RWPE2 (cell line): ENCODE measurements at regions not wholly inside any gene's neighbourhood (a gene's known extent, or its start where the extent isn't known, plus 50 kb on each side); places are given as distances from the start of the nearest gene placed in this dataset.
"Not testable (repeated sequence)": the region's sequence is repeated elsewhere in the genome, so short reads cannot be mapped to it uniquely, and the experiment has no call there.

Source experiments
- ATAC-seq: fragments of 200-7000 bp; cut with Tn5 transposase; 3 replicates; pipeline ENCODE4 v1.9.1; 2021; ENCODE audit warnings: low read depth
- DNase-seq: peaks from one replicate; pipeline ENCODE4 v3.0.0-alpha.2; 2020; ENCODE audit warnings: low spot score
- H3K27ac ChIP-seq: fragments of 450-650 bp; 2 replicates; pipeline ENCODE4 v1.5.1; 2017; ENCODE audit warnings: mild to moderate bottlenecking; ENCODE audit not compliant: poor library complexity, severe bottlenecking
- H3K27me3 ChIP-seq: fragments of 250-450 bp; sonication (Bioruptor Pico); 2 replicates; pipeline ENCODE4 v1.5.1; 2021; ENCODE audit warnings: mild to moderate bottlenecking, moderate library complexity; ENCODE audit not compliant: insufficient read depth, poor library complexity, severe bottlenecking
- H3K36me3 ChIP-seq: fragments of 250-450 bp; sonication (Bioruptor Pico); 2 replicates; pipeline ENCODE4 v1.5.1; 2020; ENCODE audit warnings: low read depth, mild to moderate bottlenecking, moderate library complexity
- H3K4me1 ChIP-seq: fragments of 250-450 bp; sonication (Bioruptor Pico); 2 replicates; pipeline ENCODE4 v1.5.1; 2021; ENCODE audit warnings: mild to moderate bottlenecking, moderate library complexity; ENCODE audit not compliant: insufficient read depth, poor library complexity, severe bottlenecking
- H3K4me3 ChIP-seq: fragments of 250-450 bp; sonication (Bioruptor Pico); 2 replicates; pipeline ENCODE4 v1.5.1; 2021; ENCODE audit warnings: mild to moderate bottlenecking, moderate library complexity; ENCODE audit not compliant: severe bottlenecking
- H3K9me3 ChIP-seq: fragments of 250-450 bp; sonication (Bioruptor Pico); 2 replicates; pipeline ENCODE4 v1.5.1; 2021; ENCODE audit warnings: mild to moderate bottlenecking, moderate library complexity; ENCODE audit not compliant: severe bottlenecking
- TF ChIP-seq, protein P1 (sequence below): fragments of 450-650 bp; IDR thresholded peaks from one replicate; pipeline ENCODE4 v1.5.1; 2017; ENCODE audit warnings: mild to moderate bottlenecking, moderate library complexity; ENCODE audit not compliant: poor library complexity, severe bottlenecking

DNA sequence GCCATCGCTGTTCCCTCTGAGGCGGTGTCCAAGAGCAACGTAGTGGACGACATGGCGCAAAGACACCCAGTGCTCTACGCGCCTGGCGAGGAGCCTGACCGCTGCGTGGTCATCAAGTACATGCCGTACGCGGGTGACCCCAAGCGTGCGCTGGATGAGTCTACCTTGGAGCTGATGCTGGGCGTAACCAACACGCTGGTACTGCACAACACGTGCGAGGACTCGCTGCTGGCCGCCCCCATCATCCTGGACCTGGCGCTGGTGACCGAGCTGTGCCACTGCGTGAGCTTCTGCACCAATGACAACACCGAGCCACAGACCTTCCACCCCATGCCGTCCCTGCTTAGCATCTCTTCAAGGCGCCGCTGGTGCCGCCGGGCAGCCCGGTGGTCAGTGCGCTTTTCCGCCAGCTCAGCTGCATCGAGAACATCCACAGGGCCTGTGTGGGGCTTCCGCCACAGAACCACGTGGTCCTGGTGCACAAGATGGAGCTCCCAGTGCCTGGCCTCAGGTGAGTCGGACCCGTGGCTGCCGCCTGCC, 129.0 kb downstream of the ANAPC4 start:
- Histone ChIP-seq H3K27ac (no peak overlapping the region), H3K4me1 (no peaks in the 10 kb centered on the region), H3K36me3 (no peaks in the 10 kb centered on the region), H3K27me3 (no peaks in the 10 kb centered on the region), H3K4me3 (no peak overlapping the region), H3K9me3 (no peaks in the 10 kb centered on the region)
- no peak for ATAC-seq
- DNase-seq: no peak
- TF ChIP-seq, protein P1, sequence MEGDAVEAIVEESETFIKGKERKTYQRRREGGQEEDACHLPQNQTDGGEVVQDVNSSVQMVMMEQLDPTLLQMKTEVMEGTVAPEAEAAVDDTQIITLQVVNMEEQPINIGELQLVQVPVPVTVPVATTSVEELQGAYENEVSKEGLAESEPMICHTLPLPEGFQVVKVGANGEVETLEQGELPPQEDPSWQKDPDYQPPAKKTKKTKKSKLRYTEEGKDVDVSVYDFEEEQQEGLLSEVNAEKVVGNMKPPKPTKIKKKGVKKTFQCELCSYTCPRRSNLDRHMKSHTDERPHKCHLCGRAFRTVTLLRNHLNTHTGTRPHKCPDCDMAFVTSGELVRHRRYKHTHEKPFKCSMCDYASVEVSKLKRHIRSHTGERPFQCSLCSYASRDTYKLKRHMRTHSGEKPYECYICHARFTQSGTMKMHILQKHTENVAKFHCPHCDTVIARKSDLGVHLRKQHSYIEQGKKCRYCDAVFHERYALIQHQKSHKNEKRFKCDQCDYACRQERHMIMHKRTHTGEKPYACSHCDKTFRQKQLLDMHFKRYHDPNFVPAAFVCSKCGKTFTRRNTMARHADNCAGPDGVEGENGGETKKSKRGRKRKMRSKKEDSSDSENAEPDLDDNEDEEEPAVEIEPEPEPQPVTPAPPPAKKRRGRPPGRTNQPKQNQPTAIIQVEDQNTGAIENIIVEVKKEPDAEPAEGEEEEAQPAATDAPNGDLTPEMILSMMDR: no peak

DNA sequence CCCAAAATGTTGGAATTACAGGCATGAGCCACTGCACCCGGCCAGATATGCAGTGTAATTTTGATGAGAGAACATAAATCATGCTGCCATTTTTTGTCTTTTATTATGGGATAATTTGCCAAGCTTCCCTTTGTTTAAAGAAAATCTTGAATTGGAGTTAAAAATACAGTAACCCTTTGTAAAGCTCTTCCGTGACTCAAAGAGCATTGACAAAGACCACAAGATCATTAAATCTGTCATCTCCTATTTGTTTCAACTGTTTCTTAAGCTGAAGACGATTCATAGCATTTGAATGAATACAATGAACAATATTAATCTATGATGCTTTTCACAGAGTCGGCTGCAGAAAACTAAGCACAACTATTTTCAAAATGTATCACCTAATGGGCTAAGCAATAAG, 132.6 kb downstream of the ANAPC4 start:
- Histone ChIP-seq H3K36me3 (no peaks in the 10 kb centered on the region), H3K4me3 (no peak overlapping the region), H3K9me3 (no peaks in the 10 kb centered on the region), H3K27ac (no peak overlapping the region), H3K4me1 (no peaks in the 10 kb centered on the region), H3K27me3 (no peaks in the 10 kb centered on the region)
- TF ChIP-seq, protein P1: no peak
- DNase-seq: no peak
- no peak for ATAC-seq

DNA sequence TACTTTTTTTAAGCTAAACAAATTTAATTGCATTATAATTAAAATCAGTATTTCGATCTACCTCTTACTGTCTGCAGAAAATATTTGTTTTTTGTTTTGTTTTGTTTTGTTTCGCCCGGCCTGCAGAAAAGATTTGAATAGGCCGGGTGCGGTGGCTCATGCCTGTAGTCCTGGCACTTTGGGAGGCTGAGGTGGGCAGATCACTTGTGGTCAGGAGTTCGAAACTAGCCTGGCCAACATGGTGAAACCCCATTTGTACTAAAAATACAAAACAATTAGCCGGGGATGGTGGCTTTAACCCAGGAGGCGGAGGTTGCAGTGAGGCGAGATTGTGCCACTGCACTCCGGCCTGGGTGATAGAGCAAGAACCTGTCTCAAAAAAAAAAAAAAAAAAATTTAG, 134.8 kb downstream of the ANAPC4 start:
- not testable (repeated sequence) for H3K36me3 ChIP-seq, H3K4me1 ChIP-seq, H3K4me3 ChIP-seq, ATAC-seq, H3K27me3 ChIP-seq, H3K27ac ChIP-seq, H3K9me3 ChIP-seq, DNase-seq

DNA sequence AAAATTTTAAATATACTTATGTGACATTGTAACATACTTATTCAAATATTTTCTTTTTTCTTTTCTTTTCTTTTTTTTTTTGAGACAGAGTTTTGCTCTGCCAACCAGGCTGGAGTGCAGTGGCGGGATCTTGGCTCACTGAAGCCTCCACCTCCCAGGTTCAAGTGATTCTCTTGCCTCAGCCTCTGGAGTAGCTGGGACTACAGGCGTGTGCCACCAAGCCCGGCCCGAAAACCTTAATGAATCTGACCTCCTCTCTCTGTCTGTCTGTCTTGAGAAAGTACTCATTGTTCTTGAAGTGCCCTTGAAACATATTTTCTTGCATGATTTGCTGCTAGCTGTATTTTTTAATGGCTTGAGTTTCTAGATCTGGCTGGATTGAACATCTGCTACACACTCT, 136.8 kb downstream of the ANAPC4 start:
- Histone ChIP-seq H3K4me3 (no peak overlapping the region), H3K9me3 (no peaks in the 10 kb centered on the region), H3K27me3 (no peaks in the 10 kb centered on the region), H3K4me1 (no peaks in the 10 kb centered on the region), H3K27ac (no peak overlapping the region), H3K36me3 (no peaks in the 10 kb centered on the region)
- TF ChIP-seq, protein P1: no peak
- ATAC-seq: no peak
- no peak for DNase-seq

DNA sequence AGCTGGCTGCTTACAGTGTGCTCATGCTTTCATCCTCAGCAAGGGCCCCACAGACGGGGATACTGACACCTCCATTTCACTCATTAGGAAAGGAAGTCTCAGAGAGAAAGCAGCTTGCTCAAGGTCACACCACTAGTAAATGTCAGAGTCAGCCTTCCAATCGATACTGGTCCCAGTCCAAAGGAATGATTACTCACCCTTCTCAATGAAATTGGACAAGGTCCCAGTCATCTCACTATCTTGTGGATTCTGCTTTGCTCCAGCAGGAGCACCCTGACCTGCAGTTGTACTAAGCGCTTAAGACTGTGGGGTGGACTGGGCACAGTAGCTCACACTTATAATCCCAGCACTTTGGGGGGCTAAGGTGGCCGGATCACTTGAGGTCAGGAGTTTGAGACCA, 132.2 kb upstream of the SLC34A2 start:
- ATAC-seq (no peak), DNase-seq (no peak)
- H3K27ac ChIP-seq: no peak overlapping the region
- H3K36me3 ChIP-seq: no peaks in the 10 kb centered on the region
- H3K9me3 ChIP-seq: no peaks in the 10 kb centered on the region
- H3K27me3 ChIP-seq: no peaks in the 10 kb centered on the region
- H3K4me1 ChIP-seq: no peaks in the 10 kb centered on the region
- no peak overlapping the region for H3K4me3 ChIP-seq
- TF ChIP-seq, protein P1: no peak
